ENCODE measurements at regions not wholly inside any gene's neighbourhood (a gene's known extent, or its start where the extent isn't known, plus 50 kb on each side); places are given as distances from the start of the nearest gene placed in this dataset.

DNA sequence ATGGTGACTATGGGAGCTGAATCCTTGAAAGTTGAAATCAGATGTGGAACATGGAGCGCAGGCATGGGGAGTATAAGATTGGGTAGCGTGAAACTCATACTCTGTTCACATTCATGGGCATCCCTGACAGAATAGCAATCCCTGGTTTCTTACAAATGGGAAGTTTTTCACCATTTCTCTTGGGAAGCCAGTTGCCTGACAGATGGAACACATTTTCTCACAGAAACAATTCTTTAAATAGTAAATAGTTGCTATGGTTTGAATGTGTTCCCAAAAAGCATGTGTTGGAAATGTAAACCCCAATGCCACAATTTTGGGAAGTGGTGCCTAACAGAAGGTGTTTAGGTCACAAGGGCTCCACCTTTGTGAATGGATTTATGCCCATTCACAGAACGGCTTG, 262.8 kb upstream of the HS3ST5 start:
- CTCF ChIA-PET, result no interaction called here
- Histone ChIP-seq H3K27ac (ENCODE audit: low read length) (no peak overlapping the region), H3K4me3 (ENCODE audit: low read depth in 2 of 2, low read length in 2 of 2) (no peak overlapping the region), H3K27me3 (ENCODE audit: control insufficient read depth, insufficient read depth, low read length) (no peaks in the 10 kb centered on the region), H3K9me3 (ENCODE audit: control insufficient read depth, insufficient read depth, low read depth, low read length) (no peaks in the 10 kb centered on the region), H3K36me3 (ENCODE audit: control insufficient read depth, insufficient read depth, low read length) (no peaks in the 10 kb centered on the region), H3K4me1 (ENCODE audit: control insufficient read depth, insufficient read depth, low read length) (no peaks in the 10 kb centered on the region)
- no TSS peak for BruUV-seq (replicated peaks)
- no peak for DNase-seq (ENCODE audit: low read depth, low spot score)
- POLR2A ChIA-PET, result no interaction called here
- in situ Hi-C loops (cut with HindIII; ENCODE audit: low pct_unique_long_range_greater_than_20kb, low sequenced_read_pairs), result no loop called here
- ATAC-seq, result no peak
- intact Hi-C loops (cut with micrococcal nuclease; ENCODE audit: unreplicated experiment), result no loop called here
- TF ChIP-seq POLR2AphosphoS5 (IDR thresholded peaks at IDR 0.05; ENCODE audit: low read depth, low read length) (no peak), SIN3A (IDR thresholded peaks at IDR 0.05; ENCODE audit: borderline replicate concordance, insufficient read depth, low read depth, low read length) (no peak), TCF7L2 (IDR thresholded peaks at IDR 0.05; ENCODE audit: low read depth, low read length) (no peak)
- TF ChIP-seq, protein P1, sequence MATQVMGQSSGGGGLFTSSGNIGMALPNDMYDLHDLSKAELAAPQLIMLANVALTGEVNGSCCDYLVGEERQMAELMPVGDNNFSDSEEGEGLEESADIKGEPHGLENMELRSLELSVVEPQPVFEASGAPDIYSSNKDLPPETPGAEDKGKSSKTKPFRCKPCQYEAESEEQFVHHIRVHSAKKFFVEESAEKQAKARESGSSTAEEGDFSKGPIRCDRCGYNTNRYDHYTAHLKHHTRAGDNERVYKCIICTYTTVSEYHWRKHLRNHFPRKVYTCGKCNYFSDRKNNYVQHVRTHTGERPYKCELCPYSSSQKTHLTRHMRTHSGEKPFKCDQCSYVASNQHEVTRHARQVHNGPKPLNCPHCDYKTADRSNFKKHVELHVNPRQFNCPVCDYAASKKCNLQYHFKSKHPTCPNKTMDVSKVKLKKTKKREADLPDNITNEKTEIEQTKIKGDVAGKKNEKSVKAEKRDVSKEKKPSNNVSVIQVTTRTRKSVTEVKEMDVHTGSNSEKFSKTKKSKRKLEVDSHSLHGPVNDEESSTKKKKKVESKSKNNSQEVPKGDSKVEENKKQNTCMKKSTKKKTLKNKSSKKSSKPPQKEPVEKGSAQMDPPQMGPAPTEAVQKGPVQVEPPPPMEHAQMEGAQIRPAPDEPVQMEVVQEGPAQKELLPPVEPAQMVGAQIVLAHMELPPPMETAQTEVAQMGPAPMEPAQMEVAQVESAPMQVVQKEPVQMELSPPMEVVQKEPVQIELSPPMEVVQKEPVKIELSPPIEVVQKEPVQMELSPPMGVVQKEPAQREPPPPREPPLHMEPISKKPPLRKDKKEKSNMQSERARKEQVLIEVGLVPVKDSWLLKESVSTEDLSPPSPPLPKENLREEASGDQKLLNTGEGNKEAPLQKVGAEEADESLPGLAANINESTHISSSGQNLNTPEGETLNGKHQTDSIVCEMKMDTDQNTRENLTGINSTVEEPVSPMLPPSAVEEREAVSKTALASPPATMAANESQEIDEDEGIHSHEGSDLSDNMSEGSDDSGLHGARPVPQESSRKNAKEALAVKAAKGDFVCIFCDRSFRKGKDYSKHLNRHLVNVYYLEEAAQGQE (IDR thresholded peaks at IDR 0.05; ENCODE audit: insufficient read depth in 1 of 2, low read depth in 2 of 2, low read length in 1 of 2), result no peak
- TF ChIP-seq, protein P2, sequence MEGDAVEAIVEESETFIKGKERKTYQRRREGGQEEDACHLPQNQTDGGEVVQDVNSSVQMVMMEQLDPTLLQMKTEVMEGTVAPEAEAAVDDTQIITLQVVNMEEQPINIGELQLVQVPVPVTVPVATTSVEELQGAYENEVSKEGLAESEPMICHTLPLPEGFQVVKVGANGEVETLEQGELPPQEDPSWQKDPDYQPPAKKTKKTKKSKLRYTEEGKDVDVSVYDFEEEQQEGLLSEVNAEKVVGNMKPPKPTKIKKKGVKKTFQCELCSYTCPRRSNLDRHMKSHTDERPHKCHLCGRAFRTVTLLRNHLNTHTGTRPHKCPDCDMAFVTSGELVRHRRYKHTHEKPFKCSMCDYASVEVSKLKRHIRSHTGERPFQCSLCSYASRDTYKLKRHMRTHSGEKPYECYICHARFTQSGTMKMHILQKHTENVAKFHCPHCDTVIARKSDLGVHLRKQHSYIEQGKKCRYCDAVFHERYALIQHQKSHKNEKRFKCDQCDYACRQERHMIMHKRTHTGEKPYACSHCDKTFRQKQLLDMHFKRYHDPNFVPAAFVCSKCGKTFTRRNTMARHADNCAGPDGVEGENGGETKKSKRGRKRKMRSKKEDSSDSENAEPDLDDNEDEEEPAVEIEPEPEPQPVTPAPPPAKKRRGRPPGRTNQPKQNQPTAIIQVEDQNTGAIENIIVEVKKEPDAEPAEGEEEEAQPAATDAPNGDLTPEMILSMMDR (IDR thresholded peaks at IDR 0.05), result no peak

DNA sequence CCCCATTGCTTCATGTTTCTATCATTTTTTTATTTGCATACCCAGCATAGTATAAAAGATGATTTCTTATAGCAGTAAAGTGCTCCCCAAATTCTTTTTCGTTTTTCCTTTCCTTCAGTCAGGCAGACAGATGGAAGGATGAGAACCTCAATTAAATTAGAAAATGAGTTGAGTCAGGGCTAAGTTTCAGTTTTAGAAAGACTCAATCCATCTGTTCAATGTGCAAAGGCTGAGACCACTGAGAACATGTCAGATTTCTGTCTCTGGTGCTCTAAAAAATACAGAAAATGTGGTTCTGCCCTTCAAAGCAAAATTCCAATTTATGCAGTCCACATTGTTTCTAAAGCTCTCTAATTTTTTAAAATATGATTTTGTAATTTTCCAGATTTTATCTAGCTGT, 257.6 kb upstream of the HS3ST5 start:
- H3K4me1 ChIP-seq (ENCODE audit: control insufficient read depth, insufficient read depth, low read length), result no peaks in the 10 kb centered on the region
- H3K27me3 ChIP-seq (ENCODE audit: control insufficient read depth, insufficient read depth, low read length), result no peaks in the 10 kb centered on the region
- intact Hi-C loops (cut with micrococcal nuclease; ENCODE audit: unreplicated experiment) (no loop called here), in situ Hi-C loops (cut with HindIII; ENCODE audit: low pct_unique_long_range_greater_than_20kb, low sequenced_read_pairs) (no loop called here)
- H3K36me3 ChIP-seq (ENCODE audit: control insufficient read depth, insufficient read depth, low read length), result no peaks in the 10 kb centered on the region
- no TSS peak for BruUV-seq (replicated peaks)
- ATAC-seq (no peak), DNase-seq (ENCODE audit: low read depth, low spot score) (no peak)
- no peak overlapping the region for H3K27ac ChIP-seq (ENCODE audit: low read length)
- H3K4me3 ChIP-seq (ENCODE audit: low read depth in 2 of 2, low read length in 2 of 2), result no peak overlapping the region
- TF ChIP-seq, protein P1 (IDR thresholded peaks at IDR 0.05; ENCODE audit: insufficient read depth in 1 of 2, low read depth in 2 of 2, low read length in 1 of 2), result no peak
- no peak for TF ChIP-seq SIN3A (IDR thresholded peaks at IDR 0.05; ENCODE audit: borderline replicate concordance, insufficient read depth, low read depth, low read length)
- TF ChIP-seq POLR2AphosphoS5 (IDR thresholded peaks at IDR 0.05; ENCODE audit: low read depth, low read length), result no peak
- TF ChIP-seq, protein P2 (IDR thresholded peaks at IDR 0.05), result no peak
- TF ChIP-seq TCF7L2 (IDR thresholded peaks at IDR 0.05; ENCODE audit: low read depth, low read length), result no peak
- ChIA-PET POLR2A (no interaction called here), CTCF (no interaction called here)
- H3K9me3 ChIP-seq (ENCODE audit: control insufficient read depth, insufficient read depth, low read depth, low read length), result no peaks in the 10 kb centered on the region
